ENCODE measurements at regions not wholly inside any gene's neighbourhood (a gene's known extent, or its start where the extent isn't known, plus 50 kb on each side); places are given as distances from the start of the nearest gene placed in this dataset.

DNA sequence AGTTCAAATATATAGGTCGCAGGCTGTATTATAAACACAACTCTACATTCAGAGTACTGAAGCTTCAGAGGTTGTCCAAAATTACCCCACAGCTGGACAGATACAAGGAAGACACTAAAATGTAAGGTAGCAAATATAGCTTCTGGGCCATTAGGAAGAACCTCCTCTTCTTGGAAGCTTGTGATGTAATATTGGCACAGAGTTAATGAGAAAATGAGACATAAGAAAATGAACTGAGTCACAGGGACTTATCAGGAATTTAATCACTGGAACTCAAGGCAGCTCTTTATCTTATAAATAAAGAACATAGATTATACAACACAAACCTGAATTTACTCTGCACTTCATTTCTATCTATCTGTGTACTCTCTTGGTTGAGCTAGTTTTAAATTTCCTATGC lies 344.7 kb downstream of the PCDH10 start:
- Histone ChIP-seq H3K4me3 (replicated peaks; ENCODE audit: insufficient read depth, low read length) (no peak overlapping the region), H3K27me3 (ENCODE audit: insufficient read depth, poor library complexity, severe bottlenecking) (no peaks in the 10 kb centered on the region), H3K27ac (replicated peaks) (no peak overlapping the region)
- TF ChIP-seq POLR2AphosphoS5 (IDR thresholded peaks at IDR 0.05; ENCODE audit: low read depth) (no peak), GABPA (IDR thresholded peaks at IDR 0.05; ENCODE audit: low read depth) (no peak), CTCF (IDR thresholded peaks at IDR 0.05; ENCODE audit: insufficient read depth, low read length) (no peak), REST (IDR thresholded peaks at IDR 0.05; ENCODE audit: insufficient replicate concordance, low read depth) (no peak), SPI1 (IDR thresholded peaks at IDR 0.05; ENCODE audit: borderline replicate concordance, low read depth) (no peak)
- DNase-seq (ENCODE audit: low read depth in 1 of 2, low spot score in 1 of 2): no peak

GRCh38 chr4:133493241-133493640 lies 344.1 kb downstream of the PCDH10 start:
- DNase-seq (ENCODE audit: low read depth in 1 of 2, low spot score in 1 of 2): no peak
- TF ChIP-seq GABPA (IDR thresholded peaks at IDR 0.05; ENCODE audit: low read depth) (no peak), CTCF (IDR thresholded peaks at IDR 0.05; ENCODE audit: insufficient read depth, low read length) (no peak), SPI1 (IDR thresholded peaks at IDR 0.05; ENCODE audit: borderline replicate concordance, low read depth) (no peak), POLR2AphosphoS5 (IDR thresholded peaks at IDR 0.05; ENCODE audit: low read depth) (no peak), REST (IDR thresholded peaks at IDR 0.05; ENCODE audit: insufficient replicate concordance, low read depth) (no peak)
- Histone ChIP-seq H3K27ac (replicated peaks) (no peak overlapping the region), H3K27me3 (ENCODE audit: insufficient read depth, poor library complexity, severe bottlenecking) (no peaks in the 10 kb centered on the region), H3K4me3 (replicated peaks; ENCODE audit: insufficient read depth, low read length) (no peak overlapping the region)

GRCh38 chr4:133484287-133484686 lies 335.2 kb downstream of the PCDH10 start:
- H3K27ac ChIP-seq (replicated peaks): no peak overlapping the region
- no peak for TF ChIP-seq POLR2AphosphoS5 (IDR thresholded peaks at IDR 0.05; ENCODE audit: low read depth)
- TF ChIP-seq SPI1 (IDR thresholded peaks at IDR 0.05; ENCODE audit: borderline replicate concordance, low read depth): no peak
- no peak for TF ChIP-seq CTCF (IDR thresholded peaks at IDR 0.05; ENCODE audit: insufficient read depth, low read length)
- no peak for TF ChIP-seq REST (IDR thresholded peaks at IDR 0.05; ENCODE audit: insufficient replicate concordance, low read depth)
- TF ChIP-seq GABPA (IDR thresholded peaks at IDR 0.05; ENCODE audit: low read depth): no peak
- no peak for DNase-seq (ENCODE audit: low read depth in 1 of 2, low spot score in 1 of 2)
- no peaks in the 10 kb centered on the region for H3K27me3 ChIP-seq (ENCODE audit: insufficient read depth, poor library complexity, severe bottlenecking)
- H3K4me3 ChIP-seq (replicated peaks; ENCODE audit: insufficient read depth, low read length): no peak overlapping the region
